ENCODE measurements at regions not wholly inside any gene's neighbourhood (a gene's known extent, or its start where the extent isn't known, plus 50 kb on each side); places are given as distances from the start of the nearest gene placed in this dataset.

GRCh38 chr9:87435189-87435880 is 62.3 kb upstream of the DAPK1 start:
- Histone ChIP-seq H3K36me3 (no peaks in the 10 kb centered on the region), H3K27me3 (ENCODE audit: insufficient read depth, low read depth, severe bottlenecking) (no peaks in the 10 kb centered on the region), H3K4me3 (ENCODE audit: low read depth, low read length) (no peak overlapping the region), H3K9me3 (ENCODE audit: severe bottlenecking) (no peaks in the 10 kb centered on the region), H3K27ac (no peak overlapping the region)
- no peak for DNase-seq
- TF ChIP-seq CTCF (IDR thresholded peaks at IDR 0.05; ENCODE audit: low read depth, low read length), result no peak

- DNase-seq, result no peak
- Histone ChIP-seq H3K27me3 (ENCODE audit: insufficient read depth, low read depth, severe bottlenecking) (no peaks in the 10 kb centered on the region), H3K9me3 (ENCODE audit: severe bottlenecking) (no peaks in the 10 kb centered on the region), H3K4me3 (ENCODE audit: low read depth, low read length) (no peak overlapping the region), H3K27ac (peak overlapping the region; percentile 17; the same call in 1 of the 2 replicates), H3K36me3 (no peaks in the 10 kb centered on the region)
- no peak for TF ChIP-seq CTCF (IDR thresholded peaks at IDR 0.05; ENCODE audit: low read depth, low read length)
Measured at GRCh38 chr9:87436716-87437115, 61.0 kb upstream of the DAPK1 start.

GRCh38 chr9:87437966-87438365 is 59.7 kb upstream of the DAPK1 start:
- Histone ChIP-seq H3K27me3 (ENCODE audit: insufficient read depth, low read depth, severe bottlenecking) (no peaks in the 10 kb centered on the region), H3K27ac (no peak overlapping the region), H3K36me3 (no peaks in the 10 kb centered on the region), H3K9me3 (ENCODE audit: severe bottlenecking) (no peaks in the 10 kb centered on the region), H3K4me3 (ENCODE audit: low read depth, low read length) (no peak overlapping the region)
- peak; percentile 7 for DNase-seq
- no peak for TF ChIP-seq CTCF (IDR thresholded peaks at IDR 0.05; ENCODE audit: low read depth, low read length)

- DNase-seq, result no peak
- Histone ChIP-seq H3K36me3 (no peaks in the 10 kb centered on the region), H3K27ac (no peak overlapping the region), H3K9me3 (ENCODE audit: severe bottlenecking) (no peaks in the 10 kb centered on the region), H3K4me3 (ENCODE audit: low read depth, low read length) (no peak overlapping the region), H3K27me3 (ENCODE audit: insufficient read depth, low read depth, severe bottlenecking) (no peaks in the 10 kb centered on the region)
- no peak for TF ChIP-seq CTCF (IDR thresholded peaks at IDR 0.05; ENCODE audit: low read depth, low read length)
Measured at GRCh38 chr9:87441251-87441650, 56.4 kb upstream of the DAPK1 start.

GRCh38 chr9:87442451-87442850 is 55.2 kb upstream of the DAPK1 start:
- Histone ChIP-seq H3K36me3 (no peaks in the 10 kb centered on the region), H3K9me3 (ENCODE audit: severe bottlenecking) (no peaks in the 10 kb centered on the region), H3K4me3 (ENCODE audit: low read depth, low read length) (no peak overlapping the region), H3K27ac (no peak overlapping the region), H3K27me3 (ENCODE audit: insufficient read depth, low read depth, severe bottlenecking) (no peaks in the 10 kb centered on the region)
- no peak for TF ChIP-seq CTCF (IDR thresholded peaks at IDR 0.05; ENCODE audit: low read depth, low read length)
- DNase-seq, result no peak

- no peak for TF ChIP-seq CTCF (IDR thresholded peaks at IDR 0.05; ENCODE audit: low read depth, low read length)
- H3K36me3 ChIP-seq, result no peaks in the 10 kb centered on the region
- no peak overlapping the region for H3K4me3 ChIP-seq (ENCODE audit: low read depth, low read length)
- no peaks in the 10 kb centered on the region for H3K9me3 ChIP-seq (ENCODE audit: severe bottlenecking)
- no peaks in the 10 kb centered on the region for H3K27me3 ChIP-seq (ENCODE audit: insufficient read depth, low read depth, severe bottlenecking)
- DNase-seq, result no peak
- H3K27ac ChIP-seq, result no peak overlapping the region
Measured at GRCh38 chr9:87443006-87443405, 54.7 kb upstream of the DAPK1 start.
